HepG2 (cell line): ENCODE measurements at regions not wholly inside any gene's neighbourhood (a gene's known extent, or its start where the extent isn't known, plus 50 kb on each side); places are given as distances from the start of the nearest gene placed in this dataset.
"Not testable (repeated sequence)": the region's sequence is repeated elsewhere in the genome, so short reads cannot be mapped to it uniquely, and the experiment has no call there.

ENCODE experiments used
- ATAC-seq: fragments of 200-7000 bp; cut with Tn5 transposase; 3 replicates; pipeline ENCODE4 v1.9.1; 2020; ENCODE audit warnings: mild to moderate bottlenecking, moderate library complexity
- BruUV-seq: library from RNA; stranded (reverse); fragments of 400-500 nt; replicated peaks from 2 replicates; lab custom pipeline; 2021; lab: Mats Ljungman, UMichigan
- CTCF ChIA-PET: fragments of 300-600 bp; formaldehyde crosslinking; extraction: SDS; loops from one replicate; lab custom pipeline; 2021; ENCODE audit warnings: low total read pairs, inconsistent platforms, low intra/inter-chr PET ratio; lab: Yijun Ruan, JAX
- POLR2A ChIA-PET: fragments of 350-600 bp; sonication (Branson Sonifier 250); formaldehyde crosslinking; loops from one replicate; lab custom pipeline; 2020; ENCODE audit warnings: antibody characterized with exemption, inconsistent platforms; lab: Yijun Ruan, JAX
- DNase-seq: peaks from one replicate; pipeline ENCODE4 v3.0.0-alpha.2; 2015; ENCODE audit warnings: low spot score
- FAIRE-seq: peaks from 3 replicates; lab custom pipeline; 2011; peaks lifted over from hg19 to GRCh38; lab: Jason Lieb, UNC
- H2AFZ ChIP-seq: one replicate; pipeline ENCODE4 v1.6.1; 2011; ENCODE audit warnings: low read length, inconsistent platforms
- H3K27ac ChIP-seq: fragments of 300-600 bp; 3 replicates; pipeline ENCODE4 v1.8.0; 2011; ENCODE audit warnings: mixed run types, mild to moderate bottlenecking, mixed read lengths, low read length, inconsistent platforms; ENCODE audit not compliant: insufficient read depth; ENCODE audit errors: extremely low read length
- H3K27me3 ChIP-seq, 2 experiments: fragments of 200-600 bp in 1 of 2; 2 replicates in 1 of 2; 3 replicates in 1 of 2; pipeline versions ENCODE4 v1.6.0 to v1.8.0; 2011; ENCODE audit warnings: low read length in 2 of 2, mild to moderate bottlenecking in 2 of 2, moderate library complexity in 2 of 2, inconsistent platforms in 1 of 2; ENCODE audit not compliant: insufficient read depth in 2 of 2, control insufficient read depth in 1 of 2
- H3K36me3 ChIP-seq, 2 experiments: fragments of 200-600 bp in 1 of 2; replicated peaks in 1 of 2; 2 replicates in 1 of 2; 3 replicates in 1 of 2; pipeline versions ENCODE4 v1.5.1 to v1.8.0; 2011; ENCODE audit warnings: low read length in 2 of 2, inconsistent platforms in 1 of 2; ENCODE audit not compliant: insufficient read depth in 2 of 2, control insufficient read depth in 1 of 2
- H3K4me1 ChIP-seq: 2 replicates; pipeline ENCODE4 v1.5.1; 2012; ENCODE audit warnings: low read length, inconsistent platforms; ENCODE audit not compliant: insufficient read depth
- H3K4me2 ChIP-seq: 2 replicates; pipeline ENCODE4 v1.6.0; 2011; ENCODE audit warnings: low read depth, low read length, inconsistent platforms
- H3K4me3 ChIP-seq, 3 experiments: fragments of 200-600 bp in 1 of 3; sonication (generic), shearing (Covaris generic) in 1 of 3; replicated peaks in 1 of 3; 2 replicates each; pipeline ENCODE4 v1.5.1; 2011 to 2016; ENCODE audit warnings: low read length in 3 of 3, inconsistent platforms in 2 of 3, low read depth in 2 of 3, mild to moderate bottlenecking in 2 of 3, control low read depth in 1 of 3, mixed read lengths in 1 of 3; ENCODE audit not compliant: insufficient read depth in 1 of 3
- H3K79me2 ChIP-seq: one replicate; pipeline ENCODE4 v1.6.1; 2011; ENCODE audit warnings: low read length, inconsistent platforms; ENCODE audit not compliant: insufficient read depth
- H3K9ac ChIP-seq: 2 replicates; pipeline ENCODE4 v1.6.0; 2011; ENCODE audit warnings: mild to moderate bottlenecking, low read depth, low read length, inconsistent platforms; ENCODE audit not compliant: insufficient read depth
- H3K9me3 ChIP-seq: 2 replicates; pipeline ENCODE4 v1.5.1; 2012; ENCODE audit warnings: mild to moderate bottlenecking, low read length
- H4K20me1 ChIP-seq: 2 replicates; pipeline ENCODE4 v1.6.0; 2011; ENCODE audit warnings: inconsistent platforms, mild to moderate bottlenecking, low read length, moderate library complexity; ENCODE audit not compliant: insufficient read depth
- ATF7 ChIP-seq, 2 experiments: fragments of 450-650 bp in 1 of 2; sonication (generic) in 1 of 2; formaldehyde crosslinking in 1 of 2; IDR thresholded peaks; 2 replicates each; pipeline versions ENCODE4 v1.4.0 to v1.6.1; 2016 to 2020; ENCODE audit warnings: antibody characterized with exemption in 1 of 2, mild to moderate bottlenecking in 1 of 2, missing genetic modification reagents in 1 of 2
- CREB1 ChIP-seq, 2 experiments: fragments of 450-650 bp in 1 of 2; IDR thresholded peaks; 2 replicates each; pipeline ENCODE4 v1.6.1; 2016 to 2017; ENCODE audit warnings: control low read depth in 1 of 2, mild to moderate bottlenecking in 1 of 2, missing compliant biosample characterization in 1 of 2, missing genetic modification characterization in 1 of 2
- FOXC1 ChIP-seq: sonication (generic); formaldehyde crosslinking; IDR thresholded peaks from 2 replicates; pipeline ENCODE4 v1.8.0; 2022; ENCODE audit warnings: mild to moderate bottlenecking, missing genetic modification reagents, borderline replicate concordance
- POGZ ChIP-seq: sonication (generic); formaldehyde crosslinking; IDR thresholded peaks from 2 replicates; pipeline ENCODE4 v1.4.0; 2020; ENCODE audit warnings: mild to moderate bottlenecking, missing genetic modification reagents
- RARA ChIP-seq: IDR thresholded peaks from 2 replicates; pipeline ENCODE4 v1.6.1; 2016; ENCODE audit warnings: missing genetic modification reagents, missing compliant biosample characterization
- YY1 ChIP-seq: IDR thresholded peaks from 2 replicates; pipeline ENCODE4 v1.6.1; 2011; ENCODE audit warnings: low read length, low read depth, moderate library complexity, mild to moderate bottlenecking; ENCODE audit not compliant: insufficient read depth, insufficient replicate concordance
- WGBS: methylation state at CpG from one replicate; pipeline ENCODE4 v1.1.6; 2017; ENCODE audit warnings: low lambda C conversion rate; 5-methylcytosine and 5-hydroxymethylcytosine counted together
- in situ Hi-C: cut with HindIII; loops from 2 replicates; pipeline ENCODE4 v1.10.0; 2017; ENCODE audit warnings: low pct_unique_long_range_greater_than_20kb; ENCODE audit not compliant: extremely low pct_ligation_motif_present
- intact Hi-C: fragments of 100-400 bp; cut with micrococcal nuclease; formaldehyde crosslinking; loops from one replicate; pipeline ENCODE4 v1.10.0; 2022; ENCODE audit not compliant: unreplicated experiment

- H4K20me1 ChIP-seq; CTCF ChIA-PET; H3K27ac ChIP-seq; H3K4me2 ChIP-seq; intact Hi-C loops; H3K9ac ChIP-seq; H3K79me2 ChIP-seq; H3K36me3 ChIP-seq; POLR2A ChIA-PET; FAIRE-seq; H3K4me1 ChIP-seq; H3K4me3 ChIP-seq; H2AFZ ChIP-seq; BruUV-seq; DNase-seq; ATAC-seq; in situ Hi-C loops; H3K27me3 ChIP-seq; TF ChIP-seq CREB1, ATF7 (CRISPR knock-in tag; IDR thresholded peaks at IDR 0.05): not testable (repeated sequence)
- 10% methylated on average over 5 of the region's 5 CpGs for WGBS
- H3K9me3 ChIP-seq, result peaks cover 18% of the 10 kb centered on the region; the same call in 1 of the 2 replicates
- TF ChIP-seq CREB1 (IDR thresholded peaks at IDR 0.05), result peak; percentile 88
- TF ChIP-seq ATF7 (IDR thresholded peaks at IDR 0.05), result peak; percentile 93
- TF ChIP-seq, all 625 proteins: peak for 2; not testable (repeated sequence) for 623
Measured at GRCh38 chr20:30916404-30916803, 341.1 kb upstream of the DEFB115 start.

GRCh38 chr20:30919514-30920188 is 337.8 kb upstream of the DEFB115 start:
- BruUV-seq, result no TSS peak
- no peaks in the 10 kb centered on the region for H3K4me1 ChIP-seq
- H2AFZ ChIP-seq, result no peak overlapping the region
- FAIRE-seq (no peak), DNase-seq (no peak), ATAC-seq (no peak)
- TF ChIP-seq FOXC1 (CRISPR knock-in tag), result no peak
- no peak for TF ChIP-seq POGZ
- TF ChIP-seq RARA (CRISPR knock-in tag), result no peak
- no peak for TF ChIP-seq YY1
- H4K20me1 ChIP-seq, result no peaks in the 10 kb centered on the region
- intact Hi-C loops, result no loop called here
- ChIA-PET CTCF (no interaction called here), POLR2A (no interaction called here)
- H3K27ac ChIP-seq, result no peak overlapping the region
- no peaks in the 10 kb centered on the region for H3K79me2 ChIP-seq
- in situ Hi-C loops, result no loop called here
- H3K27me3 ChIP-seq, result no peaks in the 10 kb centered on the region
- H3K9me3 ChIP-seq, result peaks cover 36% of the 10 kb centered on the region
- WGBS, result 47% methylated on average over 31 of the region's 31 CpGs
- no peaks in the 10 kb centered on the region for H3K36me3 ChIP-seq
- H3K9ac ChIP-seq, result no peak overlapping the region
- no peak overlapping the region for H3K4me2 ChIP-seq
- H3K4me3 ChIP-seq, result no peak overlapping the region
